GM12878 (cell line): ENCODE measurements at regions not wholly inside any gene's neighbourhood (a gene's known extent, or its start where the extent isn't known, plus 50 kb on each side); places are given as distances from the start of the nearest gene placed in this dataset.
"Not testable (repeated sequence)": the region's sequence is repeated elsewhere in the genome, so short reads cannot be mapped to it uniquely, and the experiment has no call there.

Source experiments
- ATAC-seq: fragments of 200-7000 bp; cut with Tn5 transposase; 3 replicates; pipeline ENCODE4 v1.9.1; 2020; ENCODE audit warnings: mild to moderate bottlenecking, moderate library complexity
- BruUV-seq: library from RNA; stranded (reverse); fragments of 400-500 nt; replicated peaks from 2 replicates; lab custom pipeline; 2021; lab: Mats Ljungman, UMichigan
- CTCF ChIA-PET: fragments of 300-600 bp; sonication (Branson Sonifier 250); formaldehyde crosslinking; extraction: SDS; loops from one replicate; lab custom pipeline; 2021; ENCODE audit warnings: inconsistent platforms; lab: Yijun Ruan, JAX
- POLR2A ChIA-PET: fragments of 350-600 bp; formaldehyde crosslinking; extraction: SDS; loops from one replicate; lab custom pipeline; 2021; ENCODE audit warnings: inconsistent platforms; lab: Charles Lee
- RAD21 ChIA-PET: fragments of 300-600 bp; sonication (Branson Sonifier 250); formaldehyde crosslinking; loops from one replicate; lab custom pipeline; 2023; ENCODE audit warnings: antibody characterized with exemption; ENCODE audit not compliant: unreplicated experiment; lab: Charles Lee
- SMC1A ChIA-PET: fragments of 300-600 bp; sonication (Branson Sonifier 250); formaldehyde crosslinking; loops from one replicate; lab custom pipeline; 2023; ENCODE audit not compliant: unreplicated experiment, uncharacterized antibody; lab: Charles Lee
- DNase-seq: peaks from one replicate; pipeline ENCODE4 v3.0.0-alpha.2; 2011; ENCODE audit warnings: low read depth, low spot score
- FAIRE-seq: peaks from 3 replicates; lab custom pipeline; 2011; peaks lifted over from hg19 to GRCh38; lab: Jason Lieb, UNC
- H2AFZ ChIP-seq: 2 replicates; pipeline ENCODE4 v1.6.0; 2011; ENCODE audit warnings: low read depth, low read length, control low read depth; ENCODE audit not compliant: control insufficient read depth
- H3K27ac ChIP-seq: 2 replicates; pipeline ENCODE4 v1.5.1; 2011; ENCODE audit warnings: control low read depth; ENCODE audit not compliant: control insufficient read depth, insufficient read depth
- H3K27me3 ChIP-seq, 2 experiments: replicated peaks in 1 of 2; 2 replicates each; pipeline versions ENCODE4 v1.6.0 to v1.6.1; 2011; ENCODE audit warnings: low read length in 1 of 2; ENCODE audit not compliant: control insufficient read depth in 2 of 2, insufficient read depth in 2 of 2
- H3K36me3 ChIP-seq, 2 experiments: 2 replicates each; pipeline ENCODE4 v1.5.1; 2011; ENCODE audit warnings: low read length in 1 of 2; ENCODE audit not compliant: control insufficient read depth in 2 of 2, insufficient read depth in 2 of 2
- H3K4me1 ChIP-seq: 2 replicates; pipeline ENCODE4 v1.6.1; 2011; ENCODE audit warnings: mild to moderate bottlenecking, low read length, moderate library complexity, mixed read lengths; ENCODE audit not compliant: control insufficient read depth, insufficient read depth
- H3K4me2 ChIP-seq: 2 replicates; pipeline ENCODE4 v1.6.0; 2011; ENCODE audit warnings: control low read depth; ENCODE audit not compliant: control insufficient read depth, insufficient read depth
- H3K4me3 ChIP-seq: fragments of 200-600 bp; sonication (generic); 2 replicates; pipeline ENCODE4 v1.5.1; 2016
- H3K79me2 ChIP-seq: 2 replicates; pipeline ENCODE4 v1.6.0; 2011; ENCODE audit warnings: low read length; ENCODE audit not compliant: control insufficient read depth, insufficient read depth
- H3K9ac ChIP-seq: 2 replicates; pipeline ENCODE4 v1.8.0; 2011; ENCODE audit warnings: low read length, control low read depth, mixed read lengths; ENCODE audit not compliant: control insufficient read depth, insufficient read depth
- H3K9me3 ChIP-seq: replicated peaks from 3 replicates; pipeline ENCODE4 v1.5.1; 2011; ENCODE audit warnings: mild to moderate bottlenecking, low read length; ENCODE audit not compliant: control insufficient read depth, insufficient read depth
- H4K20me1 ChIP-seq: 2 replicates; pipeline ENCODE4 v1.6.0; 2011; ENCODE audit not compliant: control insufficient read depth, insufficient read depth
- ATF2 ChIP-seq: IDR thresholded peaks from 2 replicates; pipeline ENCODE4 v1.6.1; 2012; ENCODE audit warnings: low read length, inconsistent platforms
- CHD2 ChIP-seq: IDR thresholded peaks from 2 replicates; pipeline ENCODE4 v1.6.1; 2011; ENCODE audit warnings: low read depth, low read length, improper control_type of control experiment, borderline replicate concordance
- DPF2 ChIP-seq: fragments of 450-650 bp; IDR thresholded peaks from 2 replicates; pipeline ENCODE4 v1.6.1; 2017; ENCODE audit warnings: mild to moderate bottlenecking
- HCFC1 ChIP-seq: fragments of 150-350 bp; IDR thresholded peaks from 2 replicates; pipeline ENCODE4 v1.6.1; 2014; ENCODE audit warnings: low read length
- KLF5 ChIP-seq: fragments of 450-650 bp; IDR thresholded peaks from 2 replicates; pipeline ENCODE4 v1.6.1; 2014; ENCODE audit warnings: mild to moderate bottlenecking; ENCODE audit not compliant: partially characterized antibody
- PAX5 ChIP-seq: IDR thresholded peaks from 2 replicates; pipeline ENCODE4 v1.6.1; 2011; ENCODE audit warnings: low read depth, low read length, borderline replicate concordance
- TAF1 ChIP-seq: IDR thresholded peaks from 2 replicates; pipeline ENCODE4 v1.6.1; 2011; ENCODE audit warnings: mild to moderate bottlenecking, low read depth, low read length, borderline replicate concordance
- TCF3 ChIP-seq: IDR thresholded peaks from 2 replicates; pipeline ENCODE4 v1.6.1; 2012; ENCODE audit warnings: low read depth, mild to moderate bottlenecking, low read length, borderline replicate concordance; ENCODE audit not compliant: insufficient read depth
- YY1 ChIP-seq: IDR thresholded peaks from 2 replicates; pipeline ENCODE4 v1.6.1; 2011; ENCODE audit warnings: low read depth, mild to moderate bottlenecking, low read length
- WGBS: methylation state at CpG from one replicate; pipeline ENCODE4 v1.1.6; 2016; ENCODE audit warnings: low lambda C conversion rate; ENCODE audit not compliant: insufficient replicate concordance, insufficient coverage; ENCODE audit errors: missing lambda C conversion rate; 5-methylcytosine and 5-hydroxymethylcytosine counted together
- in situ Hi-C: fragments of 300-500 bp; cut with MboI; formaldehyde crosslinking; loops from 9 replicates; pipeline ENCODE4 v1.14.3; 2018; ENCODE audit warnings: mixed read lengths
- intact Hi-C: fragments of 100-400 bp; cut with micrococcal nuclease; formaldehyde crosslinking; loops from one replicate; pipeline ENCODE4 v1.14.2; 2022; ENCODE audit not compliant: unreplicated experiment
- TF ChIP-seq, protein P1 (sequence below): fragments of 450-650 bp; IDR thresholded peaks from 2 replicates; pipeline ENCODE4 v1.6.1; 2018; ENCODE audit warnings: borderline replicate concordance, mild to moderate bottlenecking; ENCODE audit not compliant: partially characterized antibody

DNA sequence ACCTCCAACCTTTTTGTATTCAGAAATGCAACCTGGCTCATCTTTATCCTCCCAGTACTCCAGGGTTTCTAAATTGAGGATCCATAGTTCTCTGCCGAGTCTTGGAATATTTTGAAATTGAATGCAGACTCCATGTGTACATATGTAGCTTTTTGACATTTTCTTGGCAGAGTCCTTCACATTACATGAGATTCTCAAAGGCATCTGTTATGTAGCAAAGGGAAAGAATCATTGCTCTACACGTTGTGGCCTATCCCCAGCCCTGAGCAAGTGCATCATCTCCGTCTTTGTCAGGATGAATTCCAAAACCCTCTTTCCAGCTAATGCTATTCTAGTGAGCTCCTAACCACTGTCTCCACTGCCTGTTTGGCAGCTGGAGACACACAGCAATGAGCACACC lies 742.9 kb downstream of the DHX35 start:
- Histone ChIP-seq H3K9me3 (no peaks in the 10 kb centered on the region), H3K4me1 (no peaks in the 10 kb centered on the region), H2AFZ (no peak overlapping the region), H3K27me3 (no peaks in the 10 kb centered on the region), H3K36me3 (no peaks in the 10 kb centered on the region), H3K79me2 (no peaks in the 10 kb centered on the region), H3K9ac (no peak overlapping the region), H3K4me2 (no peak overlapping the region)
- no peak for DNase-seq
- RAD21 ChIA-PET, result no interaction called here
- intact Hi-C loops, result no loop called here
- CTCF ChIA-PET, result interaction anchor here (1.1 kb wide), 1 partner anchor 10 kb away, joined by 4 read pairs; no protein-coding TSS in a partner anchor
- in situ Hi-C loops, result no loop called here
- SMC1A ChIA-PET, result interaction anchor here (1.0 kb wide), 1 partner anchor 11 kb away, joined by 4 read pairs; no protein-coding TSS in a partner anchor
- WGBS, result 0% methylated on average over 3 of the region's 3 CpGs
- TF ChIP-seq PAX5 (no peak), ATF2 (no peak), TCF3 (no peak), HCFC1 (no peak), DPF2 (no peak), YY1 (no peak), TAF1 (no peak), CHD2 (no peak), KLF5 (no peak)
- TF ChIP-seq, protein P1, sequence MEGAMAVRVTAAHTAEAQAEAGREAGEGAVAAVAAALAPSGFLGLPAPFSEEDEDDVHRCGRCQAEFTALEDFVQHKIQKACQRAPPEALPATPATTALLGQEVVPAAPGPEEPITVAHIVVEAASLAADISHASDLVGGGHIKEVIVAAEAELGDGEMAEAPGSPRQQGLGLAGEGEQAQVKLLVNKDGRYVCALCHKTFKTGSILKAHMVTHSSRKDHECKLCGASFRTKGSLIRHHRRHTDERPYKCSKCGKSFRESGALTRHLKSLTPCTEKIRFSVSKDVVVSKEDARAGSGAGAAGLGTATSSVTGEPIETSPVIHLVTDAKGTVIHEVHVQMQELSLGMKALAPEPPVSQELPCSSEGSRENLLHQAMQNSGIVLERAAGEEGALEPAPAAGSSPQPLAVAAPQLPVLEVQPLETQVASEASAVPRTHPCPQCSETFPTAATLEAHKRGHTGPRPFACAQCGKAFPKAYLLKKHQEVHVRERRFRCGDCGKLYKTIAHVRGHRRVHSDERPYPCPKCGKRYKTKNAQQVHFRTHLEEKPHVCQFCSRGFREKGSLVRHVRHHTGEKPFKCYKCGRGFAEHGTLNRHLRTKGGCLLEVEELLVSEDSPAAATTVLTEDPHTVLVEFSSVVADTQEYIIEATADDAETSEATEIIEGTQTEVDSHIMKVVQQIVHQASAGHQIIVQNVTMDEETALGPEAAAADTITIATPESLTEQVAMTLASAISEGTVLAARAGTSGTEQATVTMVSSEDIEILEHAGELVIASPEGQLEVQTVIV, result no peak
- TF ChIP-seq, all 136 proteins: peak for 0
- H3K4me3 ChIP-seq, result no peak overlapping the region
- POLR2A ChIA-PET, result no interaction called here
- H4K20me1 ChIP-seq, result no peaks in the 10 kb centered on the region
- FAIRE-seq, result no peak
- no TSS peak for BruUV-seq
- no peak overlapping the region for H3K27ac ChIP-seq
- ATAC-seq, result no peak

DNA sequence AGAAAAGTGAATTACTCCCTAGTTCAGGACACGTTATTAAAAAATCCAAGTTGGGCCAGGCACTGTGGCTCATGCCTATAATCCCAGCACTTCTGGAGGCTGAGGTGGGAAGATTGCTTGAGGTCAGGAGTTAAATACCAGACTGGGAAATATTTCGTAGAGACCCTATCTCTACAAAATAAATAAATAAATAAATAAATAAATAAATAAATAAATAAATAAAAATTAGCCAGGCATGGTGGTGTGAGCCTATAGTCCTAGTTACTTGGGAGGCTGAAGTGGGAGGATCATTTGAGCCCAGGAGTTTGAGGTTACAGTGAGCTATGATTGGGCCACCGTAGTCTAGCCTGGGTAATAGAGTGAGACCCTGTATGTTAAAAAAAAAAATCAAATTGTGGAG lies 741.2 kb downstream of the DHX35 start:
- CTCF ChIA-PET, result interaction anchor here (1.1 to 1.2 kb wide), 2 partner anchors 9 to 171 kb away, joined by 3 read pairs; no protein-coding TSS in a partner anchor
- H3K9ac ChIP-seq, FAIRE-seq, H3K4me2 ChIP-seq, in situ Hi-C loops, RAD21 ChIA-PET, H2AFZ ChIP-seq, POLR2A ChIA-PET, H3K4me3 ChIP-seq, intact Hi-C loops, H3K4me1 ChIP-seq, H4K20me1 ChIP-seq, H3K36me3 ChIP-seq, ATAC-seq, H3K27me3 ChIP-seq, DNase-seq, H3K27ac ChIP-seq, SMC1A ChIA-PET, H3K79me2 ChIP-seq, H3K9me3 ChIP-seq, BruUV-seq: not testable (repeated sequence)
- WGBS, result 9% methylated on average over 3 of the region's 3 CpGs
